H9 (cell line): ENCODE measurements at regions not wholly inside any gene's neighbourhood (a gene's known extent, or its start where the extent isn't known, plus 50 kb on each side); places are given as distances from the start of the nearest gene placed in this dataset.
A peak's percentile ranks its signal among the peaks of the same experiment; 100 is the strongest.

Experiments used
- DNase-seq: peaks from one replicate; pipeline ENCODE4 v3.0.0-alpha.2; 2017
- H2AFZ ChIP-seq: one replicate; pipeline ENCODE4 v1.6.1; 2013; ENCODE audit warnings: mild to moderate bottlenecking, low read length, control low read depth, moderate library complexity
- H2AK5ac ChIP-seq: 2 replicates; pipeline ENCODE4 v1.6.1; 2013; ENCODE audit warnings: low read length, control low read depth, mixed read lengths; ENCODE audit not compliant: insufficient read length
- H2BK120ac ChIP-seq: one replicate; pipeline ENCODE4 v1.6.1; 2013; ENCODE audit warnings: low read depth, mild to moderate bottlenecking, low read length, control low read depth, inconsistent platforms; ENCODE audit not compliant: poor library complexity, severe bottlenecking
- H2BK12ac ChIP-seq: 2 replicates; pipeline ENCODE4 v1.6.1; 2013; ENCODE audit warnings: low read length, control low read depth, mixed read lengths, low read depth; ENCODE audit not compliant: insufficient read length
- H2BK15ac ChIP-seq: 2 replicates; pipeline ENCODE4 v1.6.1; 2013; ENCODE audit warnings: low read depth, low read length, control low read depth
- H2BK20ac ChIP-seq: one replicate; pipeline ENCODE4 v1.6.1; 2013; ENCODE audit warnings: low read depth, mild to moderate bottlenecking, low read length, control low read depth, inconsistent platforms; ENCODE audit not compliant: poor library complexity, severe bottlenecking
- H2BK5ac ChIP-seq: 2 replicates; pipeline ENCODE4 v1.6.1; 2013; ENCODE audit warnings: low read length, control low read depth, mixed read lengths; ENCODE audit not compliant: insufficient read length
- H3K14ac ChIP-seq: 2 replicates; pipeline ENCODE4 v1.6.1; 2013; ENCODE audit warnings: low read length, control low read depth; ENCODE audit not compliant: insufficient read depth
- H3K18ac ChIP-seq: 2 replicates; pipeline ENCODE4 v1.6.1; 2013; ENCODE audit warnings: low read depth, mild to moderate bottlenecking, mixed read lengths, low read length, control low read depth; ENCODE audit not compliant: insufficient read length
- H3K23ac ChIP-seq: 2 replicates; pipeline ENCODE4 v1.6.1; 2013; ENCODE audit warnings: low read length, control low read depth, mixed read lengths, low read depth; ENCODE audit not compliant: insufficient read length
- H3K23me2 ChIP-seq: 2 replicates; pipeline ENCODE4 v1.6.1; 2013; ENCODE audit warnings: low read depth, mild to moderate bottlenecking, mixed read lengths, low read length, control low read depth; ENCODE audit not compliant: insufficient read length, poor library complexity, severe bottlenecking
- H3K27ac ChIP-seq: 2 replicates; pipeline ENCODE4 v1.5.1; 2013; ENCODE audit warnings: low read length, control low read depth, mixed read lengths, low read depth; ENCODE audit not compliant: insufficient read length
- H3K27me3 ChIP-seq: 2 replicates; pipeline ENCODE4 v1.6.1; 2013; ENCODE audit warnings: low read length, control low read depth, inconsistent platforms; ENCODE audit not compliant: insufficient read depth
- H3K4ac ChIP-seq: 2 replicates; pipeline ENCODE4 v1.6.1; 2013; ENCODE audit warnings: low read depth, mild to moderate bottlenecking, control low read depth, inconsistent platforms, low read length, moderate library complexity
- H3K4me1 ChIP-seq: 2 replicates; pipeline ENCODE4 v1.6.1; 2013; ENCODE audit warnings: low read length, control low read depth, inconsistent platforms; ENCODE audit not compliant: insufficient read depth
- H3K4me2 ChIP-seq: 2 replicates; pipeline ENCODE4 v1.6.1; 2013; ENCODE audit warnings: low read length, control low read depth, mixed read lengths; ENCODE audit not compliant: insufficient read length, insufficient read depth
- H3K56ac ChIP-seq: 2 replicates; pipeline ENCODE4 v1.6.1; 2013; ENCODE audit warnings: low read depth, mild to moderate bottlenecking, mixed read lengths, low read length, control low read depth; ENCODE audit not compliant: insufficient read length
- H3K79me1 ChIP-seq: 2 replicates; pipeline ENCODE4 v1.6.1; 2013; ENCODE audit warnings: low read depth, mild to moderate bottlenecking, moderate library complexity, low read length, control low read depth, inconsistent platforms; ENCODE audit not compliant: insufficient read depth, poor library complexity, severe bottlenecking
- H3K79me2 ChIP-seq: 2 replicates; pipeline ENCODE4 v1.6.1; 2013; ENCODE audit warnings: low read length, control low read depth, inconsistent platforms; ENCODE audit not compliant: insufficient read depth
- H3K9ac ChIP-seq: 2 replicates; pipeline ENCODE4 v1.6.1; 2013; ENCODE audit warnings: low read length, control low read depth, mixed read lengths; ENCODE audit not compliant: insufficient read length; ENCODE audit errors: extremely low read depth
- H3K9me3 ChIP-seq: one replicate; pipeline ENCODE4 v1.6.1; 2013; ENCODE audit warnings: low read depth, low read length, inconsistent platforms; ENCODE audit not compliant: control insufficient read depth
- H3T11ph ChIP-seq: one replicate; pipeline ENCODE4 v1.6.1; 2013; ENCODE audit warnings: mild to moderate bottlenecking, low read length, control low read depth, inconsistent platforms
- H4K20me1 ChIP-seq: one replicate; pipeline ENCODE4 v1.6.1; 2013; ENCODE audit not compliant: control insufficient read depth, insufficient read length, insufficient read depth
- H4K5ac ChIP-seq: 2 replicates; pipeline ENCODE4 v1.6.1; 2013; ENCODE audit warnings: low read depth, mild to moderate bottlenecking, mixed read lengths, low read length, control low read depth; ENCODE audit not compliant: insufficient read length
- H4K8ac ChIP-seq: replicated peaks from 2 replicates; pipeline ENCODE4 v1.6.1; 2013; ENCODE audit warnings: low read length, control low read depth, mixed read lengths, low read depth; ENCODE audit not compliant: insufficient read length
- H4K91ac ChIP-seq: 2 replicates; pipeline ENCODE4 v1.6.1; 2013; ENCODE audit warnings: low read depth, mild to moderate bottlenecking, moderate library complexity, mixed read lengths, low read length, control low read depth; ENCODE audit not compliant: insufficient read length
- H3K27ac Mint-ChIP-seq, 3 experiments: 2 replicates in 2 of 3; 3 replicates in 1 of 3; pipeline ENCODE4 v1.8.0; 2020 to 2021; ENCODE audit warnings: mixed read lengths in 3 of 3, mild to moderate bottlenecking in 1 of 3, moderate library complexity in 1 of 3
- H3K27me3 Mint-ChIP-seq: 2 replicates; pipeline ENCODE4 v1.8.0; 2021; ENCODE audit warnings: low read depth, mild to moderate bottlenecking, moderate library complexity, mixed read lengths
- H3K36me3 Mint-ChIP-seq, 3 experiments: 2 replicates in 2 of 3; 3 replicates in 1 of 3; pipeline ENCODE4 v1.8.0; 2020 to 2021; ENCODE audit warnings: low read depth in 3 of 3, mixed read lengths in 3 of 3; ENCODE audit not compliant: insufficient read depth in 1 of 3
- H3K4me1 Mint-ChIP-seq, 2 experiments: 2 replicates each; pipeline ENCODE4 v1.8.0; 2020; ENCODE audit warnings: mixed read lengths in 2 of 2
- H3K4me3 Mint-ChIP-seq, 2 experiments: 2 replicates in 1 of 2; 3 replicates in 1 of 2; pipeline ENCODE4 v1.8.0; 2020 to 2021; ENCODE audit warnings: mild to moderate bottlenecking in 2 of 2, mixed read lengths in 2 of 2, moderate library complexity in 1 of 2
- H3K9me3 Mint-ChIP-seq, 2 experiments: 2 replicates in 1 of 2; 3 replicates in 1 of 2; pipeline ENCODE4 v1.8.0; 2020; ENCODE audit warnings: mild to moderate bottlenecking in 2 of 2, mixed read lengths in 2 of 2, moderate library complexity in 1 of 2
- WGBS: extraction: QIAGEN DNeasy Blood & Tissue Kit; methylation state at CpG from one replicate; pipeline ENCODE4 v1.1.7; 2013; ENCODE audit warnings: missing lambda C conversion rate, low lambda C conversion rate, mixed read lengths; ENCODE audit not compliant: insufficient read length; ENCODE audit errors: extremely low coverage; 5-methylcytosine and 5-hydroxymethylcytosine counted together
- TF ChIP-seq, protein P1 (sequence below): fragments of 200-600 bp; sonication (generic); conservative IDR thresholded peaks from 3 replicates; pipeline ENCODE4 v1.8.0; 2021; ENCODE audit warnings: antibody characterized with exemption, mild to moderate bottlenecking

DNA sequence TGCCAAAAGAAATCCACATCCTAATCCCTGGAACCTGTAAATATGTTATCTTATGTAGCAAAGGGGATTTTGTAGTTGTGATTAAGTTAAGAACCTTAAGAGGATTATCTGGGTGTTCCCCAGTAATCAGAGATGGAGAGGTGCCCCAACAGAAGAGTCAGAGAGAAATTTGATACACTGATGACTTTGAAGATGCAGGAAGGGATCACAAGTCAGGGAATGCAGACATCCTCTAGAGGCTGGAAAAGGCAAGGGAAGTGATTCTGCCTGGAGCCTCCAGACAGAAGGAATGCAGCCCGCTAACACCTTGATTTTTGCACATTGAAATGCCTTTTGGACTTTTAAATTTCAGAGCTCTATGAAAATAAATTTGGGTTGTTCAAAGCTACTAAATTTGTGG lies 531.7 kb downstream of the DNAJB9 start:
- Histone ChIP-seq H3K4me2 (no peak overlapping the region), H4K91ac (no peak overlapping the region), H3K23ac (no peak overlapping the region), H4K20me1 (no peaks in the 10 kb centered on the region), H2BK5ac (no peak overlapping the region), H3K79me1 (no peaks in the 10 kb centered on the region), H4K8ac (no peak overlapping the region), H3K79me2 (no peaks in the 10 kb centered on the region), H4K5ac (no peak overlapping the region), H3K27ac (no peak overlapping the region), H2AK5ac (no peak overlapping the region), H3K56ac (no peak overlapping the region), H3K9me3 (no peaks in the 10 kb centered on the region), H3K27me3 (no peaks in the 10 kb centered on the region), H3K4me1 (no peaks in the 10 kb centered on the region), H2AFZ (no peak overlapping the region), H3K14ac (no peak overlapping the region), H2BK12ac (no peak overlapping the region), H3K4ac (no peak overlapping the region), H3K23me2 (no peaks in the 10 kb centered on the region), H3K9ac (no peak overlapping the region), H3T11ph (no peak overlapping the region), H2BK20ac (no peak overlapping the region), H3K18ac (no peak overlapping the region), H2BK15ac (no peak overlapping the region), H2BK120ac (no peak overlapping the region)
- Mint-ChIP-seq H3K27me3 (no peaks in the 10 kb centered on the region), H3K27ac (peak overlapping the region in 1 of 3 experiments; percentile 73; a peak in 2 of 7 replicates), H3K4me3 (no peak overlapping the region), H3K4me1 (peaks cover 2% of the 10 kb centered on the region in 2 experiments; a peak in 2 of 4 replicates), H3K36me3 (no peaks in the 10 kb centered on the region), H3K9me3 (no peaks in the 10 kb centered on the region)
- WGBS: no CpG with 5 or more reads among the region's 1 CpG
- TF ChIP-seq, protein P1, sequence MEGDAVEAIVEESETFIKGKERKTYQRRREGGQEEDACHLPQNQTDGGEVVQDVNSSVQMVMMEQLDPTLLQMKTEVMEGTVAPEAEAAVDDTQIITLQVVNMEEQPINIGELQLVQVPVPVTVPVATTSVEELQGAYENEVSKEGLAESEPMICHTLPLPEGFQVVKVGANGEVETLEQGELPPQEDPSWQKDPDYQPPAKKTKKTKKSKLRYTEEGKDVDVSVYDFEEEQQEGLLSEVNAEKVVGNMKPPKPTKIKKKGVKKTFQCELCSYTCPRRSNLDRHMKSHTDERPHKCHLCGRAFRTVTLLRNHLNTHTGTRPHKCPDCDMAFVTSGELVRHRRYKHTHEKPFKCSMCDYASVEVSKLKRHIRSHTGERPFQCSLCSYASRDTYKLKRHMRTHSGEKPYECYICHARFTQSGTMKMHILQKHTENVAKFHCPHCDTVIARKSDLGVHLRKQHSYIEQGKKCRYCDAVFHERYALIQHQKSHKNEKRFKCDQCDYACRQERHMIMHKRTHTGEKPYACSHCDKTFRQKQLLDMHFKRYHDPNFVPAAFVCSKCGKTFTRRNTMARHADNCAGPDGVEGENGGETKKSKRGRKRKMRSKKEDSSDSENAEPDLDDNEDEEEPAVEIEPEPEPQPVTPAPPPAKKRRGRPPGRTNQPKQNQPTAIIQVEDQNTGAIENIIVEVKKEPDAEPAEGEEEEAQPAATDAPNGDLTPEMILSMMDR: no peak
- DNase-seq: no peak
